ENCODE measurements at regions not wholly inside any gene's neighbourhood (a gene's known extent, or its start where the extent isn't known, plus 50 kb on each side); places are given as distances from the start of the nearest gene placed in this dataset.

- H3K27ac ChIP-seq (ENCODE audit: low read depth), result no peak overlapping the region
- H4K20me1 ChIP-seq (replicated peaks; ENCODE audit: insufficient read depth), result no peaks in the 10 kb centered on the region
- H3K27ac Mint-ChIP-seq, result no peak overlapping the region
- H3K9me2 ChIP-seq (ENCODE audit: insufficient read depth), result peaks cover 4% of the 10 kb centered on the region; the same call in 1 of the 2 replicates
- peaks cover 7% of the 10 kb centered on the region; the same call in 2 of the 3 replicates for H3K4me1 Mint-ChIP-seq
- no peaks in the 10 kb centered on the region for H3K79me2 ChIP-seq (replicated peaks; ENCODE audit: insufficient read depth)
- no peak overlapping the region for H3K4me3 Mint-ChIP-seq
- H3K27me3 ChIP-seq (ENCODE audit: insufficient read depth), result no peaks in the 10 kb centered on the region
- no peak overlapping the region for H3K4me2 ChIP-seq
- no peaks in the 10 kb centered on the region for H3K9me3 Mint-ChIP-seq
- H3F3A ChIP-seq (replicated peaks; ENCODE audit: low read depth), result no peaks in the 10 kb centered on the region
- no peak for TF ChIP-seq REST (IDR thresholded peaks at IDR 0.05; ENCODE audit: unreplicated experiment)
- no peak for TF ChIP-seq POLR2AphosphoS5 (IDR thresholded peaks at IDR 0.05; ENCODE audit: low read depth)
- TF ChIP-seq STAT1 (IDR thresholded peaks at IDR 0.05; ENCODE audit: unreplicated experiment), result no peak
- no peak for TF ChIP-seq ZNF462 (CRISPR knock-in tag; IDR thresholded peaks at IDR 0.05)
- no peak for TF ChIP-seq EZH2 (IDR thresholded peaks at IDR 0.05; ENCODE audit: low read depth, unreplicated experiment)
- TF ChIP-seq CREB1 (CRISPR knock-in tag; IDR thresholded peaks at IDR 0.05; ENCODE audit: low read depth), result no peak
- TF ChIP-seq ETS1 (IDR thresholded peaks at IDR 0.05), result no peak
- TF ChIP-seq EZH2phosphoT487 (IDR thresholded peaks at IDR 0.05; ENCODE audit: unreplicated experiment), result no peak
- H2AFZ ChIP-seq, result no peak overlapping the region
- H3K4me3 ChIP-seq, result no peak overlapping the region
- DNase-seq (ENCODE audit: low spot score) (no peak), ATAC-seq (no peak)
- H3K36me3 Mint-ChIP-seq (ENCODE audit: low read depth), result no peaks in the 10 kb centered on the region
- H3K36me3 ChIP-seq (ENCODE audit: insufficient read depth), result no peaks in the 10 kb centered on the region
- peaks cover 2% of the 10 kb centered on the region for H3K27me3 Mint-ChIP-seq (ENCODE audit: insufficient read depth, low read depth, poor library complexity)
- no peaks in the 10 kb centered on the region; the same call in 1 of the 2 replicates for H3K4me1 ChIP-seq (ENCODE audit: insufficient read depth)
Observed at GRCh38 chr2:147714582-147714981, 130.2 kb upstream of the ACVR2A start.

All from GM23338 (cell line).